H1 (cell line): ENCODE measurements at regions not wholly inside any gene's neighbourhood (a gene's known extent, or its start where the extent isn't known, plus 50 kb on each side); places are given as distances from the start of the nearest gene placed in this dataset.

Experiments
- SP2 ChIP-seq: IDR thresholded peaks from 2 replicates; pipeline ENCODE4 v1.6.1; 2012; ENCODE audit warnings: mild to moderate bottlenecking, low read length, inconsistent platforms
- TF ChIP-seq, protein P1 (sequence below): fragments of 300-600 bp; sonication (generic); IDR thresholded peaks from 2 replicates; pipeline ENCODE4 v1.7.1; 2012; ENCODE audit warnings: low read length, moderate library complexity, mild to moderate bottlenecking, inconsistent platforms; ENCODE audit not compliant: insufficient replicate concordance

DNA sequence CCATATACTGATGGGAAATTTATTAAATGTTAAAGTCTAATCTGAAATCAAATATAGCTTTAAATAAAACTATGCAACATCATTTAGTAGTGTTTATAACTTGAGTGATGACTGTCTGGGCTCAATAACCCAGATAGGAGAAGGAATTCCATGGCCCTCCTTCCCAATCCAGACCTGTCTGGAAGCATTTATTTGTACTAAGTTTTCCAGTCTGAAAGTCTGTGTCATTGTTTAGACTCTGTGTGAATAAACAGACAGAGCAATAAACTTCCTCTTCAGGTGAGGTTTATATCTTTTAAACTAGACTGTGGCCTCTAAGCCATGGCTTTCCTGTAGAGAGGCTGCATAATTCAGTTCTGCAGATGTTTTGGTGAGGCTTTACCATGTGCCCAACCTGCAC is 176.4 kb downstream of the SOX4 start (continued):
- TF ChIP-seq, protein P1, sequence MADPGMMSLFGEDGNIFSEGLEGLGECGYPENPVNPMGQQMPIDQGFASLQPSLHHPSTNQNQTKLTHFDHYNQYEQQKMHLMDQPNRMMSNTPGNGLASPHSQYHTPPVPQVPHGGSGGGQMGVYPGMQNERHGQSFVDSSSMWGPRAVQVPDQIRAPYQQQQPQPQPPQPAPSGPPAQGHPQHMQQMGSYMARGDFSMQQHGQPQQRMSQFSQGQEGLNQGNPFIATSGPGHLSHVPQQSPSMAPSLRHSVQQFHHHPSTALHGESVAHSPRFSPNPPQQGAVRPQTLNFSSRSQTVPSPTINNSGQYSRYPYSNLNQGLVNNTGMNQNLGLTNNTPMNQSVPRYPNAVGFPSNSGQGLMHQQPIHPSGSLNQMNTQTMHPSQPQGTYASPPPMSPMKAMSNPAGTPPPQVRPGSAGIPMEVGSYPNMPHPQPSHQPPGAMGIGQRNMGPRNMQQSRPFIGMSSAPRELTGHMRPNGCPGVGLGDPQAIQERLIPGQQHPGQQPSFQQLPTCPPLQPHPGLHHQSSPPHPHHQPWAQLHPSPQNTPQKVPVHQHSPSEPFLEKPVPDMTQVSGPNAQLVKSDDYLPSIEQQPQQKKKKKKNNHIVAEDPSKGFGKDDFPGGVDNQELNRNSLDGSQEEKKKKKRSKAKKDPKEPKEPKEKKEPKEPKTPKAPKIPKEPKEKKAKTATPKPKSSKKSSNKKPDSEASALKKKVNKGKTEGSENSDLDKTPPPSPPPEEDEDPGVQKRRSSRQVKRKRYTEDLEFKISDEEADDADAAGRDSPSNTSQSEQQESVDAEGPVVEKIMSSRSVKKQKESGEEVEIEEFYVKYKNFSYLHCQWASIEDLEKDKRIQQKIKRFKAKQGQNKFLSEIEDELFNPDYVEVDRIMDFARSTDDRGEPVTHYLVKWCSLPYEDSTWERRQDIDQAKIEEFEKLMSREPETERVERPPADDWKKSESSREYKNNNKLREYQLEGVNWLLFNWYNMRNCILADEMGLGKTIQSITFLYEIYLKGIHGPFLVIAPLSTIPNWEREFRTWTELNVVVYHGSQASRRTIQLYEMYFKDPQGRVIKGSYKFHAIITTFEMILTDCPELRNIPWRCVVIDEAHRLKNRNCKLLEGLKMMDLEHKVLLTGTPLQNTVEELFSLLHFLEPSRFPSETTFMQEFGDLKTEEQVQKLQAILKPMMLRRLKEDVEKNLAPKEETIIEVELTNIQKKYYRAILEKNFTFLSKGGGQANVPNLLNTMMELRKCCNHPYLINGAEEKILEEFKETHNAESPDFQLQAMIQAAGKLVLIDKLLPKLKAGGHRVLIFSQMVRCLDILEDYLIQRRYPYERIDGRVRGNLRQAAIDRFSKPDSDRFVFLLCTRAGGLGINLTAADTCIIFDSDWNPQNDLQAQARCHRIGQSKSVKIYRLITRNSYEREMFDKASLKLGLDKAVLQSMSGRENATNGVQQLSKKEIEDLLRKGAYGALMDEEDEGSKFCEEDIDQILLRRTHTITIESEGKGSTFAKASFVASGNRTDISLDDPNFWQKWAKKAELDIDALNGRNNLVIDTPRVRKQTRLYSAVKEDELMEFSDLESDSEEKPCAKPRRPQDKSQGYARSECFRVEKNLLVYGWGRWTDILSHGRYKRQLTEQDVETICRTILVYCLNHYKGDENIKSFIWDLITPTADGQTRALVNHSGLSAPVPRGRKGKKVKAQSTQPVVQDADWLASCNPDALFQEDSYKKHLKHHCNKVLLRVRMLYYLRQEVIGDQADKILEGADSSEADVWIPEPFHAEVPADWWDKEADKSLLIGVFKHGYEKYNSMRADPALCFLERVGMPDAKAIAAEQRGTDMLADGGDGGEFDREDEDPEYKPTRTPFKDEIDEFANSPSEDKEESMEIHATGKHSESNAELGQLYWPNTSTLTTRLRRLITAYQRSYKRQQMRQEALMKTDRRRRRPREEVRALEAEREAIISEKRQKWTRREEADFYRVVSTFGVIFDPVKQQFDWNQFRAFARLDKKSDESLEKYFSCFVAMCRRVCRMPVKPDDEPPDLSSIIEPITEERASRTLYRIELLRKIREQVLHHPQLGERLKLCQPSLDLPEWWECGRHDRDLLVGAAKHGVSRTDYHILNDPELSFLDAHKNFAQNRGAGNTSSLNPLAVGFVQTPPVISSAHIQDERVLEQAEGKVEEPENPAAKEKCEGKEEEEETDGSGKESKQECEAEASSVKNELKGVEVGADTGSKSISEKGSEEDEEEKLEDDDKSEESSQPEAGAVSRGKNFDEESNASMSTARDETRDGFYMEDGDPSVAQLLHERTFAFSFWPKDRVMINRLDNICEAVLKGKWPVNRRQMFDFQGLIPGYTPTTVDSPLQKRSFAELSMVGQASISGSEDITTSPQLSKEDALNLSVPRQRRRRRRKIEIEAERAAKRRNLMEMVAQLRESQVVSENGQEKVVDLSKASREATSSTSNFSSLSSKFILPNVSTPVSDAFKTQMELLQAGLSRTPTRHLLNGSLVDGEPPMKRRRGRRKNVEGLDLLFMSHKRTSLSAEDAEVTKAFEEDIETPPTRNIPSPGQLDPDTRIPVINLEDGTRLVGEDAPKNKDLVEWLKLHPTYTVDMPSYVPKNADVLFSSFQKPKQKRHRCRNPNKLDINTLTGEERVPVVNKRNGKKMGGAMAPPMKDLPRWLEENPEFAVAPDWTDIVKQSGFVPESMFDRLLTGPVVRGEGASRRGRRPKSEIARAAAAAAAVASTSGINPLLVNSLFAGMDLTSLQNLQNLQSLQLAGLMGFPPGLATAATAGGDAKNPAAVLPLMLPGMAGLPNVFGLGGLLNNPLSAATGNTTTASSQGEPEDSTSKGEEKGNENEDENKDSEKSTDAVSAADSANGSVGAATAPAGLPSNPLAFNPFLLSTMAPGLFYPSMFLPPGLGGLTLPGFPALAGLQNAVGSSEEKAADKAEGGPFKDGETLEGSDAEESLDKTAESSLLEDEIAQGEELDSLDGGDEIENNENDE: no peak
- no peak for TF ChIP-seq SP2
